Daoy (cell line): ENCODE measurements at regions not wholly inside any gene's neighbourhood (a gene's known extent, or its start where the extent isn't known, plus 50 kb on each side); places are given as distances from the start of the nearest gene placed in this dataset.
"Not testable (repeated sequence)": the region's sequence is repeated elsewhere in the genome, so short reads cannot be mapped to it uniquely, and the experiment has no call there.

Experiments
- DNase-seq: peaks from one replicate; pipeline ENCODE4 v3.0.0-alpha.2; 2015; ENCODE audit warnings: low read depth

- not testable (repeated sequence) for DNase-seq
Observed at GRCh38 chr21:6093870-6094269, 4427.5 kb upstream of the TPTE start.

- not testable (repeated sequence) for DNase-seq
Observed at GRCh38 chr21:6095304-6095703, 4426.1 kb upstream of the TPTE start.

- DNase-seq = not testable (repeated sequence)
Observed at GRCh38 chr21:6096560-6097424, 4424.6 kb upstream of the TPTE start.

- DNase-seq = not testable (repeated sequence)
Observed at GRCh38 chr21:6097736-6098135, 4423.6 kb upstream of the TPTE start.

- DNase-seq = not testable (repeated sequence)
Observed at GRCh38 chr21:6098191-6098935, 4423.0 kb upstream of the TPTE start.

- not testable (repeated sequence) for DNase-seq
Observed at GRCh38 chr21:6101588-6101987, 4419.8 kb upstream of the TPTE start.

GRCh38 chr21:6104546-6104945 is 4416.8 kb upstream of the TPTE start:
- DNase-seq = not testable (repeated sequence)

- not testable (repeated sequence) for DNase-seq
Observed at GRCh38 chr21:6106686-6107567, 4414.5 kb upstream of the TPTE start.

- DNase-seq = not testable (repeated sequence)
Observed at GRCh38 chr21:6108894-6109293, 4412.5 kb upstream of the TPTE start.

GRCh38 chr21:6109774-6110173 is 4411.6 kb upstream of the TPTE start:
- peak; percentile 13 for DNase-seq

GRCh38 chr21:6110716-6111343 is 4410.6 kb upstream of the TPTE start:
- DNase-seq = not testable (repeated sequence)

- not testable (repeated sequence) for DNase-seq
Observed at GRCh38 chr21:6111354-6111753, 4410.0 kb upstream of the TPTE start.

GRCh38 chr21:6118336-6118735 is 4403.0 kb upstream of the TPTE start:
- not testable (repeated sequence) for DNase-seq

- DNase-seq = not testable (repeated sequence)
Observed at GRCh38 chr21:6120863-6121262, 4400.5 kb upstream of the TPTE start.

GRCh38 chr21:6122629-6123028 is 4398.8 kb upstream of the TPTE start:
- DNase-seq = not testable (repeated sequence)

- not testable (repeated sequence) for DNase-seq
Observed at GRCh38 chr21:6123224-6123623, 4398.2 kb upstream of the TPTE start.

GRCh38 chr21:6125549-6126240 is 4395.7 kb upstream of the TPTE start:
- DNase-seq = peak; percentile 67

GRCh38 chr21:6126976-6127732 is 4394.2 kb upstream of the TPTE start:
- not testable (repeated sequence) for DNase-seq

GRCh38 chr21:6130734-6131133 is 4390.6 kb upstream of the TPTE start:
- DNase-seq = not testable (repeated sequence)

- not testable (repeated sequence) for DNase-seq
Observed at GRCh38 chr21:6133373-6133772, 4388.0 kb upstream of the TPTE start.
